ENCODE measurements at regions not wholly inside any gene's neighbourhood (a gene's known extent, or its start where the extent isn't known, plus 50 kb on each side); places are given as distances from the start of the nearest gene placed in this dataset.
A peak's percentile ranks its signal among the peaks of the same experiment; 100 is the strongest.

GRCh38 chr5:93894601-93895354 is 153.4 kb upstream of the POU5F2 start:
- TF ChIP-seq CTCF (IDR thresholded peaks at IDR 0.05; ENCODE audit: low read depth, low read length), result peak; percentile 48
- no peak for TF ChIP-seq EZH2phosphoT487 (IDR thresholded peaks at IDR 0.05; ENCODE audit: low read depth)
